ENCODE measurements at regions not wholly inside any gene's neighbourhood (a gene's known extent, or its start where the extent isn't known, plus 50 kb on each side); places are given as distances from the start of the nearest gene placed in this dataset.

DNA sequence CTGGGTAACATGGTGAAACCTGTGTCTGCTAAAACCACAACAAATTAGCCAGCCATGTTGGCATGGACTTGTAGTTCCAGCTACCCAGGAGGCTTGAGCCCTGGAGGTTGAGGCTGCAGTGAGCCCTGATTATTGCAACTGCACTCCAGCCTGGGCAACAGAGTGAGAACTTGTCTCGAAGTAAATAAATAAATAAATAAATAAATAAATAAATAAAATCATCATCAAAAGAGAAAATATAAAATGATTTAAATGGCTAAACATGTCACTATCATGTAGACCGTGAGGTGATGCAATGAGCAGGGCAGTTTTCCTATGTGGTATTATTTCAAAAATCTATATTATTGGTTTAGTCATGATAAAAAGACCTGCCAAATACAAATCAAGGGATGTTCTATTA is 2074.3 kb downstream of the PCDH9 start:
- no peak for DNase-seq (ENCODE audit: low read depth, low spot score)
- H3K27me3 ChIP-seq (ENCODE audit: control insufficient read depth in 2 of 2, insufficient read depth in 2 of 2, low read length in 2 of 2), result no peaks in the 10 kb centered on the region
- no peaks in the 10 kb centered on the region for H3K79me2 ChIP-seq (ENCODE audit: control insufficient read depth, insufficient read depth, low read length)
- no peaks in the 10 kb centered on the region for H3K9me3 ChIP-seq (replicated peaks; ENCODE audit: control insufficient read depth, insufficient read depth, low read length)
- H3K9ac ChIP-seq (replicated peaks; ENCODE audit: extremely low read depth, insufficient read depth, low read length), result no peak overlapping the region
- H3K27ac ChIP-seq (ENCODE audit: insufficient read depth, low read depth, low read length), result no peak overlapping the region
- no peaks in the 10 kb centered on the region for H4K20me1 ChIP-seq (replicated peaks; ENCODE audit: control insufficient read depth, extremely low read depth, insufficient read depth, low read length)
- no peaks in the 10 kb centered on the region for H3K36me3 ChIP-seq (ENCODE audit: control insufficient read depth in 2 of 2, extremely low read depth in 1 of 2, insufficient read depth in 2 of 2, low read length in 2 of 2)
- no TSS peak for BruUV-seq (replicated peaks)
- no peak for FAIRE-seq
- H3K9me1 ChIP-seq (replicated peaks; ENCODE audit: control insufficient read depth, extremely low read depth, insufficient read depth, low read length), result no peaks in the 10 kb centered on the region
- CTCF ChIA-PET, result no interaction called here
- POLR2A ChIA-PET, result no interaction called here
- intact Hi-C loops (cut with micrococcal nuclease), result no loop called here
- no peak overlapping the region for H3K4me3 ChIP-seq (replicated peaks in 1 of 3; ENCODE audit: insufficient read depth in 1 of 3, low read depth in 1 of 3, low read length in 3 of 3)
- no peak overlapping the region for H2AFZ ChIP-seq (ENCODE audit: low read depth, low read length)
- no peak for TF ChIP-seq GATA2 (IDR thresholded peaks at IDR 0.05; ENCODE audit: insufficient read depth, insufficient read length, low read depth, low read length)
- no peak for TF ChIP-seq FOS (IDR thresholded peaks at IDR 0.05; ENCODE audit: borderline replicate concordance, insufficient read depth, low read length)
- TF ChIP-seq MAX (IDR thresholded peaks at IDR 0.05; ENCODE audit: insufficient read depth, insufficient read length), result no peak
- TF ChIP-seq CTCF (IDR thresholded peaks at IDR 0.05; ENCODE audit: extremely low read depth in 1 of 2, insufficient read depth in 1 of 2, low read depth in 1 of 2, low read length in 2 of 2), result no peak
- no peak for TF ChIP-seq JUN (IDR thresholded peaks at IDR 0.05; ENCODE audit: borderline replicate concordance, insufficient read depth, insufficient read length, low read depth)
- no peak for TF ChIP-seq MYC (IDR thresholded peaks at IDR 0.05; ENCODE audit: low read depth, low read length)
- no peak for TF ChIP-seq POLR2A (IDR thresholded peaks at IDR 0.05; ENCODE audit: low read depth, low read length)
- TF ChIP-seq POLR2AphosphoS5 (IDR thresholded peaks at IDR 0.05; ENCODE audit: insufficient read depth, low read depth, low read length), result no peak
- TF ChIP-seq EZH2 (IDR thresholded peaks at IDR 0.05; ENCODE audit: borderline replicate concordance, low read depth, low read length, severe bottlenecking), result no peak
- peaks cover 7% of the 10 kb centered on the region for H3K4me1 ChIP-seq (ENCODE audit: control insufficient read depth, extremely low read depth, insufficient read depth, low read length)
- dilution Hi-C loops (cut with MboI; ENCODE audit: extremely low pct_ligation_motif_present, low sequenced_read_pairs), result no loop called here
- H3K4me2 ChIP-seq (ENCODE audit: insufficient read depth, low read length), result no peak overlapping the region

All from endothelial cell of umbilical vein (primary cell).